SJCRH30 (cell line): ENCODE measurements at regions not wholly inside any gene's neighbourhood (a gene's known extent, or its start where the extent isn't known, plus 50 kb on each side); places are given as distances from the start of the nearest gene placed in this dataset.
"Not testable (repeated sequence)": the region's sequence is repeated elsewhere in the genome, so short reads cannot be mapped to it uniquely, and the experiment has no call there.

Source experiments
- DNase-seq, 2 experiments: peaks; one replicate each; pipeline ENCODE4 v3.0.0-alpha.2; 2015 to 2020
- H3K27ac ChIP-seq: fragments of 250-450 bp; sonication (Bioruptor Pico); 2 replicates; pipeline ENCODE4 v1.5.1; 2020; ENCODE audit warnings: mild to moderate bottlenecking, moderate library complexity
- H3K27me3 ChIP-seq: fragments of 250-450 bp; sonication (Bioruptor Pico); 2 replicates; pipeline ENCODE4 v1.5.1; 2020; ENCODE audit warnings: mild to moderate bottlenecking, moderate library complexity
- H3K36me3 ChIP-seq: fragments of 250-450 bp; sonication (Bioruptor Pico); 2 replicates; pipeline ENCODE4 v1.5.1; 2020; ENCODE audit warnings: mild to moderate bottlenecking, moderate library complexity
- H3K4me1 ChIP-seq: fragments of 250-450 bp; sonication (Bioruptor Pico); 2 replicates; pipeline ENCODE4 v1.5.1; 2020; ENCODE audit warnings: mild to moderate bottlenecking, moderate library complexity
- H3K4me3 ChIP-seq: fragments of 250-450 bp; sonication (Bioruptor Pico); 2 replicates; pipeline ENCODE4 v1.5.1; 2020; ENCODE audit warnings: mild to moderate bottlenecking, moderate library complexity
- H3K9me3 ChIP-seq: fragments of 250-450 bp; sonication (Bioruptor Pico); replicated peaks from 2 replicates; pipeline ENCODE4 v1.5.1; 2020; ENCODE audit warnings: mild to moderate bottlenecking, moderate library complexity

GRCh38 chr7:131924857-131925256 lies 368.4 kb upstream of the PODXL start:
- H3K36me3 ChIP-seq = no peaks in the 10 kb centered on the region
- no peak overlapping the region for H3K27ac ChIP-seq
- H3K9me3 ChIP-seq = peaks cover 3% of the 10 kb centered on the region; the same call in 1 of the 2 replicates
- no peaks in the 10 kb centered on the region for H3K27me3 ChIP-seq
- peak overlapping the region; percentile 37 for H3K4me3 ChIP-seq
- peaks cover 5% of the 10 kb centered on the region; the same call in 1 of the 2 replicates for H3K4me1 ChIP-seq
- DNase-seq = peak in 1 of 2 experiments; percentile 34

GRCh38 chr7:131922948-131923347 lies 366.5 kb upstream of the PODXL start:
- DNase-seq, H3K9me3 ChIP-seq, H3K36me3 ChIP-seq, H3K4me3 ChIP-seq, H3K27me3 ChIP-seq, H3K4me1 ChIP-seq, H3K27ac ChIP-seq: not testable (repeated sequence)

GRCh38 chr7:131921016-131921415 lies 364.6 kb upstream of the PODXL start:
- no peak overlapping the region for H3K27ac ChIP-seq
- no peak overlapping the region for H3K4me3 ChIP-seq
- no peak for DNase-seq
- H3K4me1 ChIP-seq = peaks cover 5% of the 10 kb centered on the region; the same call in 1 of the 2 replicates
- no peaks in the 10 kb centered on the region for H3K36me3 ChIP-seq
- peaks cover 3% of the 10 kb centered on the region; the same call in 1 of the 2 replicates for H3K9me3 ChIP-seq
- no peaks in the 10 kb centered on the region for H3K27me3 ChIP-seq

GRCh38 chr7:131919920-131920709 lies 363.7 kb upstream of the PODXL start:
- Histone ChIP-seq H3K4me1 (peaks cover 5% of the 10 kb centered on the region; the same call in 1 of the 2 replicates), H3K4me3 (no peak overlapping the region), H3K27ac (no peak overlapping the region), H3K9me3 (0 out of 2 replicates have a peak, but pooled peaks cover 3% of the 10 kb centered on the region), H3K27me3 (no peaks in the 10 kb centered on the region), H3K36me3 (no peaks in the 10 kb centered on the region)
- no peak for DNase-seq

- Histone ChIP-seq H3K36me3 (no peaks in the 10 kb centered on the region), H3K27me3 (no peaks in the 10 kb centered on the region), H3K4me3 (no peak overlapping the region), H3K9me3 (no peaks in the 10 kb centered on the region), H3K27ac (no peak overlapping the region), H3K4me1 (peaks cover 5% of the 10 kb centered on the region; the same call in 1 of the 2 replicates)
- no peak for DNase-seq
Measured at GRCh38 chr7:131911112-131911511, 354.7 kb upstream of the PODXL start.

GRCh38 chr7:131909151-131909768 lies 352.8 kb upstream of the PODXL start:
- no peaks in the 10 kb centered on the region for H3K27me3 ChIP-seq
- no peaks in the 10 kb centered on the region for H3K9me3 ChIP-seq
- H3K27ac ChIP-seq = no peak overlapping the region
- H3K36me3 ChIP-seq = no peaks in the 10 kb centered on the region
- peaks cover 5% of the 10 kb centered on the region; the same call in 1 of the 2 replicates for H3K4me1 ChIP-seq
- DNase-seq = no peak
- no peak overlapping the region for H3K4me3 ChIP-seq

GRCh38 chr7:131908714-131909113 lies 352.3 kb upstream of the PODXL start:
- no peaks in the 10 kb centered on the region for H3K36me3 ChIP-seq
- no peaks in the 10 kb centered on the region for H3K27me3 ChIP-seq
- no peak for DNase-seq
- peaks cover under 1% of the 10 kb centered on the region; the same call in 1 of the 2 replicates for H3K9me3 ChIP-seq
- H3K4me1 ChIP-seq = peaks cover 5% of the 10 kb centered on the region; the same call in 1 of the 2 replicates
- H3K4me3 ChIP-seq = no peak overlapping the region
- no peak overlapping the region for H3K27ac ChIP-seq

- H3K4me1 ChIP-seq = no peaks in the 10 kb centered on the region
- H3K4me3 ChIP-seq = no peak overlapping the region
- no peaks in the 10 kb centered on the region; the same call in 1 of the 2 replicates for H3K36me3 ChIP-seq
- H3K27ac ChIP-seq = no peak overlapping the region
- no peak for DNase-seq
- H3K9me3 ChIP-seq = peaks cover 8% of the 10 kb centered on the region; the same call in 1 of the 2 replicates
- H3K27me3 ChIP-seq = no peaks in the 10 kb centered on the region
Measured at GRCh38 chr7:131905471-131905973, 349.1 kb upstream of the PODXL start.

GRCh38 chr7:131904760-131905327 lies 348.4 kb upstream of the PODXL start:
- peaks cover 8% of the 10 kb centered on the region; the same call in 1 of the 2 replicates for H3K9me3 ChIP-seq
- H3K36me3 ChIP-seq = no peaks in the 10 kb centered on the region; the same call in 1 of the 2 replicates
- no peak overlapping the region for H3K4me3 ChIP-seq
- H3K4me1 ChIP-seq = no peaks in the 10 kb centered on the region
- H3K27ac ChIP-seq = no peak overlapping the region
- DNase-seq = no peak
- H3K27me3 ChIP-seq = no peaks in the 10 kb centered on the region

- Histone ChIP-seq H3K4me1 (peaks cover 3% of the 10 kb centered on the region; the same call in 1 of the 2 replicates), H3K36me3 (no peaks in the 10 kb centered on the region; the same call in 1 of the 2 replicates), H3K4me3 (no peak overlapping the region), H3K9me3 (peaks cover 8% of the 10 kb centered on the region; the same call in 1 of the 2 replicates), H3K27me3 (no peaks in the 10 kb centered on the region), H3K27ac (no peak overlapping the region)
- no peak for DNase-seq
Measured at GRCh38 chr7:131903315-131903714, 346.9 kb upstream of the PODXL start.

GRCh38 chr7:131900785-131901287 lies 344.4 kb upstream of the PODXL start:
- Histone ChIP-seq H3K9me3 (peaks cover 8% of the 10 kb centered on the region; the same call in 1 of the 2 replicates), H3K36me3 (no peaks in the 10 kb centered on the region; the same call in 1 of the 2 replicates), H3K4me3 (no peak overlapping the region), H3K27ac (no peak overlapping the region), H3K27me3 (no peaks in the 10 kb centered on the region), H3K4me1 (peaks cover 21% of the 10 kb centered on the region)
- no peak for DNase-seq

GRCh38 chr7:131899271-131900030 lies 343.0 kb upstream of the PODXL start:
- no peak overlapping the region for H3K27ac ChIP-seq
- no peaks in the 10 kb centered on the region; the same call in 1 of the 2 replicates for H3K36me3 ChIP-seq
- no peaks in the 10 kb centered on the region for H3K27me3 ChIP-seq
- peaks cover 33% of the 10 kb centered on the region for H3K4me1 ChIP-seq
- H3K4me3 ChIP-seq = no peak overlapping the region
- H3K9me3 ChIP-seq = peaks cover 8% of the 10 kb centered on the region; the same call in 1 of the 2 replicates
- DNase-seq = no peak

GRCh38 chr7:131898418-131898817 lies 342.0 kb upstream of the PODXL start:
- Histone ChIP-seq H3K4me1 (peaks cover 41% of the 10 kb centered on the region), H3K27me3 (no peaks in the 10 kb centered on the region), H3K4me3 (no peak overlapping the region), H3K9me3 (peaks cover 4% of the 10 kb centered on the region; the same call in 1 of the 2 replicates), H3K36me3 (no peaks in the 10 kb centered on the region; the same call in 1 of the 2 replicates), H3K27ac (no peak overlapping the region)
- DNase-seq = no peak

GRCh38 chr7:131897790-131898165 lies 341.4 kb upstream of the PODXL start:
- Histone ChIP-seq H3K27me3 (no peaks in the 10 kb centered on the region), H3K36me3 (no peaks in the 10 kb centered on the region), H3K27ac (no peak overlapping the region), H3K4me3 (no peak overlapping the region), H3K9me3 (no peaks in the 10 kb centered on the region), H3K4me1 (peaks cover 41% of the 10 kb centered on the region)
- no peak for DNase-seq
